Left lung (tissue), 4 donors: ENCODE measurements at regions not wholly inside any gene's neighbourhood (a gene's known extent, or its start where the extent isn't known, plus 50 kb on each side); places are given as distances from the start of the nearest gene placed in this dataset.

Experiments used
- ATAC-seq: fragments of 200-7000 bp; cut with Tn5 transposase; one replicate; pipeline ENCODE4 v1.9.1; 2020; ENCODE audit warnings: moderate library complexity
- DNase-seq, 4 donors: peaks; one replicate each; pipeline ENCODE4 v3.0.0-alpha.2; 2013 to 2020
- H3K27ac ChIP-seq, 2 donors: fragments of 200-600 bp; sonication (generic) in 1 of 2; one replicate each; pipeline versions ENCODE4 v1.5.0 to v1.8.0; 2020 to 2021
- H3K27me3 ChIP-seq, 2 donors: fragments of 200-600 bp; sonication (generic) in 1 of 2; one replicate each; pipeline versions ENCODE4 v1.5.0 to v1.8.0; 2020 to 2021
- H3K36me3 ChIP-seq, 2 donors: fragments of 200-600 bp; sonication (generic) in 1 of 2; one replicate each; pipeline versions ENCODE4 v1.5.0 to v1.8.0; 2020 to 2021
- H3K4me1 ChIP-seq, 2 donors: fragments of 200-600 bp; one replicate each; pipeline ENCODE4 v1.8.0; 2021
- H3K4me3 ChIP-seq, 2 donors: fragments of 200-600 bp; sonication (generic) in 1 of 2; one replicate each; pipeline versions ENCODE4 v1.5.0 to v1.8.0; 2020 to 2021; ENCODE audit warnings: mild to moderate bottlenecking in 1 of 2
- H3K9me3 ChIP-seq, 2 donors: fragments of 200-600 bp; sonication (generic) in 1 of 2; one replicate each; pipeline versions ENCODE4 v1.5.0 to v1.8.0; 2020 to 2021
- CTCF ChIP-seq, 2 donors: fragments of 200-600 bp; sonication (generic) in 1 of 2; IDR thresholded peaks; one replicate each; pipeline versions ENCODE4 v1.5.0 to v1.8.0; 2021; ENCODE audit warnings: antibody characterized with exemption in 2 of 2
- intact Hi-C, 2 donors: fragments of 100-400 bp; cut with DNase I; formaldehyde crosslinking; loops; one replicate each; pipeline versions ENCODE4 v1.11.2 to v1.14.2; 2022
- donor health status: DM: no; HTN: yes; CAD: no.
- donor health status: DM: no; HTN: no; CAD: no.

GRCh38 chr16:64410306-64410705 is 711.6 kb downstream of the CDH11 start:
- H3K27ac ChIP-seq: no peak overlapping the region
- H3K27me3 ChIP-seq: no peaks in the 10 kb centered on the region
- no peaks in the 10 kb centered on the region for H3K4me1 ChIP-seq
- no peaks in the 10 kb centered on the region for H3K9me3 ChIP-seq
- no peak for TF ChIP-seq CTCF (IDR thresholded peaks at IDR 0.05)
- H3K4me3 ChIP-seq: no peak overlapping the region
- ATAC-seq: no peak
- no peak for DNase-seq
- H3K36me3 ChIP-seq: no peaks in the 10 kb centered on the region
- intact Hi-C loops: no loop called here

- Histone ChIP-seq H3K27ac (no peak overlapping the region), H3K4me3 (no peak overlapping the region), H3K36me3 (no peaks in the 10 kb centered on the region), H3K4me1 (no peaks in the 10 kb centered on the region), H3K27me3 (no peaks in the 10 kb centered on the region), H3K9me3 (no peaks in the 10 kb centered on the region)
- no peak for DNase-seq
- no peak for TF ChIP-seq CTCF (IDR thresholded peaks at IDR 0.05)
- intact Hi-C loops: no loop called here
- no peak for ATAC-seq
Observed at GRCh38 chr16:64409783-64410210, 712.1 kb downstream of the CDH11 start.

- H3K4me1 ChIP-seq: no peaks in the 10 kb centered on the region
- no peaks in the 10 kb centered on the region for H3K9me3 ChIP-seq
- H3K4me3 ChIP-seq: no peak overlapping the region
- H3K36me3 ChIP-seq: no peaks in the 10 kb centered on the region
- H3K27ac ChIP-seq: no peak overlapping the region
- no peak for TF ChIP-seq CTCF (IDR thresholded peaks at IDR 0.05)
- H3K27me3 ChIP-seq: no peaks in the 10 kb centered on the region
- ATAC-seq (no peak), DNase-seq (no peak)
- intact Hi-C loops: no loop called here
Observed at GRCh38 chr16:64408699-64409098, 713.2 kb downstream of the CDH11 start.

- peak; percentile 79 for ATAC-seq
- intact Hi-C loops: no loop called here
- Histone ChIP-seq H3K36me3 (no peaks in the 10 kb centered on the region), H3K4me1 (no peaks in the 10 kb centered on the region), H3K9me3 (no peaks in the 10 kb centered on the region), H3K27me3 (no peaks in the 10 kb centered on the region), H3K4me3 (no peak overlapping the region), H3K27ac (no peak overlapping the region)
- TF ChIP-seq CTCF (IDR thresholded peaks at IDR 0.05): no peak
- DNase-seq: peak in 1 of 4 donors; percentile 23
Observed at GRCh38 chr16:64406770-64407181, 715.1 kb downstream of the CDH11 start.

- DNase-seq (no peak), ATAC-seq (no peak)
- H3K4me3 ChIP-seq: no peak overlapping the region
- H3K27ac ChIP-seq: no peak overlapping the region
- TF ChIP-seq CTCF (IDR thresholded peaks at IDR 0.05): no peak
- H3K36me3 ChIP-seq: no peaks in the 10 kb centered on the region
- H3K4me1 ChIP-seq: no peaks in the 10 kb centered on the region
- intact Hi-C loops: no loop called here
- H3K27me3 ChIP-seq: no peaks in the 10 kb centered on the region
- H3K9me3 ChIP-seq: no peaks in the 10 kb centered on the region
Observed at GRCh38 chr16:64403352-64403751, 718.5 kb downstream of the CDH11 start.
